ENCODE measurements at regions not wholly inside any gene's neighbourhood (a gene's known extent, or its start where the extent isn't known, plus 50 kb on each side); places are given as distances from the start of the nearest gene placed in this dataset.

DNA sequence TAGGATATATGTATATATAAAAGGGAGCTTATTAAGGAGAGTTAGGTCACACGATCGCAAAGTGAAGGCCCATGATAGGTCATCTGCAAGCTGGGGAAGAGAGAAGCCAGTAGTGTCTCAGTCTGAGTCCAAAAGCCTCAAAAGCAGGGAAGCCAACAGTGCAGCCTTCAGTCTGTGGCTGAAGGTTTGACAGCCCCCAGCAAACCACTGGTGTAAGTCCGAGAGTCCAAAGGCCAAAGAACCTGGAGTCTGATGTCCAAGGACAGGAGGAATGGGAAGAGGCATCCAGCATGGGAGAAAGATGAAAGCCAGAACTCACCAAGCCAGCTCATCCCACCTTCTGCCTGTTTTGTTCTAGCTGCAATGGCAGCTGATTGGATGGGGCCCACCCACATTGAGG lies 88.9 kb upstream of the TBX20 start:
- Histone ChIP-seq H3K27me3 (replicated peaks; ENCODE audit: control insufficient read depth, insufficient read depth, low read length) (no peaks in the 10 kb centered on the region), H3K36me3 (ENCODE audit: control insufficient read depth, insufficient read depth, low read length) (no peaks in the 10 kb centered on the region), H3K4me3 (replicated peaks; ENCODE audit: low read depth, low read length) (no peak overlapping the region)
- TF ChIP-seq, protein P1, sequence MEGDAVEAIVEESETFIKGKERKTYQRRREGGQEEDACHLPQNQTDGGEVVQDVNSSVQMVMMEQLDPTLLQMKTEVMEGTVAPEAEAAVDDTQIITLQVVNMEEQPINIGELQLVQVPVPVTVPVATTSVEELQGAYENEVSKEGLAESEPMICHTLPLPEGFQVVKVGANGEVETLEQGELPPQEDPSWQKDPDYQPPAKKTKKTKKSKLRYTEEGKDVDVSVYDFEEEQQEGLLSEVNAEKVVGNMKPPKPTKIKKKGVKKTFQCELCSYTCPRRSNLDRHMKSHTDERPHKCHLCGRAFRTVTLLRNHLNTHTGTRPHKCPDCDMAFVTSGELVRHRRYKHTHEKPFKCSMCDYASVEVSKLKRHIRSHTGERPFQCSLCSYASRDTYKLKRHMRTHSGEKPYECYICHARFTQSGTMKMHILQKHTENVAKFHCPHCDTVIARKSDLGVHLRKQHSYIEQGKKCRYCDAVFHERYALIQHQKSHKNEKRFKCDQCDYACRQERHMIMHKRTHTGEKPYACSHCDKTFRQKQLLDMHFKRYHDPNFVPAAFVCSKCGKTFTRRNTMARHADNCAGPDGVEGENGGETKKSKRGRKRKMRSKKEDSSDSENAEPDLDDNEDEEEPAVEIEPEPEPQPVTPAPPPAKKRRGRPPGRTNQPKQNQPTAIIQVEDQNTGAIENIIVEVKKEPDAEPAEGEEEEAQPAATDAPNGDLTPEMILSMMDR (IDR thresholded peaks at IDR 0.05; ENCODE audit: insufficient read depth, low read length, poor library complexity, severe bottlenecking): no peak
- DNase-seq (ENCODE audit: extremely low read depth, insufficient read length): no peak

DNA sequence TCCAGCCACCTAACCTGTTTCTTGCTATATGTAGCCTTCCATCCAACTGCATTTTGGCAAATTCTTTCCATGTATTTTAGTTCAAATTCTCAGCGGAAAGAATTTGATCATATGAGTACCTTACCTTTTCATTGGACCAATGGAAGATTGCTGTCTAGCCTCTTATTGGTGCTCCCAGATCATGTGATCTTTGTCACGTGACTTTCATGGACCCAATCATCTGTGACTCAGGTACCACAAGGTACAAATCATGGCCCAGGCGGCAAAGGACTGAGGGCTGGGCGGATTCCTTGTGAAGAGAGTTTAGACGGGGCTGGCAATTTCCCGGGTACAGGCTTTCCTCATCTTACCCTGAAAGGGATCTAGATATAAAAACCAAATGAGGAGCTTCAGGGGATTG lies 85.9 kb upstream of the TBX20 start:
- H3K36me3 ChIP-seq (ENCODE audit: control insufficient read depth, insufficient read depth, low read length): no peaks in the 10 kb centered on the region
- no peak for DNase-seq (ENCODE audit: extremely low read depth, insufficient read length)
- H3K27me3 ChIP-seq (replicated peaks; ENCODE audit: control insufficient read depth, insufficient read depth, low read length): no peaks in the 10 kb centered on the region; the same call in 1 of the 2 replicates
- no peak overlapping the region for H3K4me3 ChIP-seq (replicated peaks; ENCODE audit: low read depth, low read length)
- TF ChIP-seq, protein P1 (IDR thresholded peaks at IDR 0.05; ENCODE audit: insufficient read depth, low read length, poor library complexity, severe bottlenecking): no peak

DNA sequence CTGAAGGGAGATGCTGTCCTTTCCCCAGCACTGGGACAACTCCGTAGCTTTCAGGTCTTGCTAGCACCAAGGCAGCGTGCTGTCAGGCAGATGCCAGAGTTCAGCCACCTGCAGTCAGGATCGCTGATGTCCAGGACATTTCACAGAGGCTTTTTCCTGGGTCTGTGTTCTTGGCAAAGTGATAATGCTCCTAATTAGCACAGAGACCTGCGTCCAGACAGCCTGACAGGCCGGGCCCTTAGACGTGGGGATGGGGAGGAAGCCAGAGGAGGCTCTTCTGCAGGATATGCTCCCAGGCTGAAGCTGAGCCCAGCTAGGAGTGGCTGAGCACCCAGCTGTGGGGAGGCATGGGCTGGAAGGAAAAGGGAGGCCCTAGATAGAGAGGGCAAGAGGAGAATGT lies 82.5 kb upstream of the TBX20 start:
- no peak for DNase-seq (ENCODE audit: extremely low read depth, insufficient read length)
- Histone ChIP-seq H3K36me3 (ENCODE audit: control insufficient read depth, insufficient read depth, low read length) (no peaks in the 10 kb centered on the region), H3K4me3 (replicated peaks; ENCODE audit: low read depth, low read length) (no peak overlapping the region), H3K27me3 (replicated peaks; ENCODE audit: control insufficient read depth, insufficient read depth, low read length) (no peaks in the 10 kb centered on the region; the same call in 1 of the 2 replicates)
- TF ChIP-seq, protein P1 (IDR thresholded peaks at IDR 0.05; ENCODE audit: insufficient read depth, low read length, poor library complexity, severe bottlenecking): no peak

DNA sequence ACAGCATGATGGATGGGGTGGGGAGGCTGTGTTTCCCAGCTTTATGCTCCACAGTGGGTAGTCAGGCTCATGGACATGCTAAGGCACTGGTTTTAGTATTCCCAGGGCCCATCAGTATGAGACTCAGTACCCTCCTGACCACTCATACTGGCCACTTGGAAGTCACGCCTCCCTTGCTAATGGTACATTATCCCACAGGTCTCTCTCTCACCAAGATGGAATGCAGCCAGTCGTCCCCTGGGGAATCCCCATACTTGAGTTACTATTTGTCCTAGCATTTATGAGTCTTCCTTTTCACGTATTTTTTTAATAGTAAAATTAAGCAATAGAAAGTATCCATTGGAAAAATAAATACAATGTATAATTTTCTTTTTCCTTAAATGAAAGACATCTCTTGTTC lies 80.6 kb upstream of the TBX20 start:
- no peak overlapping the region for H3K4me3 ChIP-seq (replicated peaks; ENCODE audit: low read depth, low read length)
- TF ChIP-seq, protein P1 (IDR thresholded peaks at IDR 0.05; ENCODE audit: insufficient read depth, low read length, poor library complexity, severe bottlenecking): no peak
- DNase-seq (ENCODE audit: extremely low read depth, insufficient read length): no peak
- H3K36me3 ChIP-seq (ENCODE audit: control insufficient read depth, insufficient read depth, low read length): no peaks in the 10 kb centered on the region
- H3K27me3 ChIP-seq (replicated peaks; ENCODE audit: control insufficient read depth, insufficient read depth, low read length): no peaks in the 10 kb centered on the region; the same call in 1 of the 2 replicates

DNA sequence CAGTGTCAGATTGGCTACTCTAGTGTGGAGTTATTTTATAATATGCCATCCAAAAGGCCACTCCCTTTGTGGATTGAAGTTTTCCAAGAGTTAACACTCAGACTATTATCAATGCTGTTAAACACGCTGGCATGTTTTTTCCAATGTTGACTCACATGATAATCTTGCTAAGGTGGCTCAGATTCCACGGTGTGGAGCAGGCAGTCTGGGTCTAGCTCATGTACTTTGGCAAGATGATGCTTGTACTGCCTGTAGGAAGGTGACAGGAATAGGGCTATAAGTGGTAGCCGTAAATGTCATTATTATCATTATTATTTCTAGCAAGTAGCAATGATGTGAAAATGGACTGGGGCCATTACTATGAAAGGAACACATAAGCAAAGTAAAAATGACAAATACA lies 79.4 kb upstream of the TBX20 start:
- DNase-seq (ENCODE audit: extremely low read depth, insufficient read length): no peak
- TF ChIP-seq, protein P1 (IDR thresholded peaks at IDR 0.05; ENCODE audit: insufficient read depth, low read length, poor library complexity, severe bottlenecking): no peak
- Histone ChIP-seq H3K27me3 (replicated peaks; ENCODE audit: control insufficient read depth, insufficient read depth, low read length) (no peaks in the 10 kb centered on the region; the same call in 1 of the 2 replicates), H3K4me3 (replicated peaks; ENCODE audit: low read depth, low read length) (no peak overlapping the region), H3K36me3 (ENCODE audit: control insufficient read depth, insufficient read depth, low read length) (no peaks in the 10 kb centered on the region)

Data from GM06990 (cell line).